ENCODE measurements at regions not wholly inside any gene's neighbourhood (a gene's known extent, or its start where the extent isn't known, plus 50 kb on each side); places are given as distances from the start of the nearest gene placed in this dataset.
"Not testable (repeated sequence)": the region's sequence is repeated elsewhere in the genome, so short reads cannot be mapped to it uniquely, and the experiment has no call there.

GRCh38 chr4:10783351-10783750, 98.8 kb upstream of the CLNK start:
- no peak for DNase-seq
- no peaks in the 10 kb centered on the region for H3K27me3 ChIP-seq (replicated peaks in 1 of 7)
- H3K4me3 ChIP-seq = no peak overlapping the region
- no peak overlapping the region for H3K27ac ChIP-seq
- TF ChIP-seq CTCF (IDR thresholded peaks at IDR 0.05 in 8 of 11, conservative IDR thresholded peaks at IDR 0.05 in 3 of 11) (no peak), POLR2A (IDR thresholded peaks at IDR 0.05) (no peak), POLR2AphosphoS5 (IDR thresholded peaks at IDR 0.05) (no peak)
- intact Hi-C loops (cut with DNase I; ENCODE audit: low total_unique reads) = no loop called here
- H3K9me3 ChIP-seq = no peaks in the 10 kb centered on the region
- H3K36me3 ChIP-seq = no peaks in the 10 kb centered on the region
- 56 to 82% (median 69%) methylated on average over 3 of the region's 3 CpGs for WGBS, 5 donors
- H3K4me1 ChIP-seq = no peaks in the 10 kb centered on the region

GRCh38 chr4:10781805-10782204, 97.2 kb upstream of the CLNK start:
- no peaks in the 10 kb centered on the region for H3K4me1 ChIP-seq
- no peak overlapping the region for H3K27ac ChIP-seq
- no peak for DNase-seq
- H3K36me3 ChIP-seq = no peaks in the 10 kb centered on the region
- WGBS, 5 donors = 74 to 92% (median 80%) methylated on average over 5 of the region's 5 CpGs
- TF ChIP-seq POLR2AphosphoS5 (IDR thresholded peaks at IDR 0.05) (no peak), POLR2A (IDR thresholded peaks at IDR 0.05) (no peak), CTCF (IDR thresholded peaks at IDR 0.05 in 8 of 11, conservative IDR thresholded peaks at IDR 0.05 in 3 of 11) (no peak)
- H3K9me3 ChIP-seq = no peaks in the 10 kb centered on the region
- no peak overlapping the region for H3K4me3 ChIP-seq
- H3K27me3 ChIP-seq (replicated peaks in 1 of 7) = no peaks in the 10 kb centered on the region
- intact Hi-C loops (cut with DNase I; ENCODE audit: low total_unique reads) = no loop called here

- not testable (repeated sequence) for DNase-seq
- WGBS, 5 donors = 86 to 97% (median 95%) methylated on average over 13 of the region's 13 CpGs
Observed at GRCh38 chr4:10780803-10781202, 96.2 kb upstream of the CLNK start.

GRCh38 chr4:10775132-10775531, 90.6 kb upstream of the CLNK start:
- H3K4me3 ChIP-seq; H3K9me3 ChIP-seq; H3K27me3 ChIP-seq (replicated peaks in 1 of 7); intact Hi-C loops (cut with DNase I; ENCODE audit: low total_unique reads); H3K36me3 ChIP-seq; H3K27ac ChIP-seq; H3K4me1 ChIP-seq; DNase-seq: not testable (repeated sequence)
- 88 to 97% (median 94%) methylated on average over 2 to 4 of the region's 4 CpGs for WGBS, 5 donors

More at GRCh38 chr4:10780803-10781202, 96.2 kb upstream of the CLNK start:
- H3K36me3 ChIP-seq; H3K4me3 ChIP-seq; intact Hi-C loops (cut with DNase I; ENCODE audit: low total_unique reads); H3K9me3 ChIP-seq; H3K27ac ChIP-seq; H3K27me3 ChIP-seq (replicated peaks in 1 of 7); H3K4me1 ChIP-seq: not testable (repeated sequence)

GRCh38 chr4:10773656-10774055, 89.1 kb upstream of the CLNK start:
- 78 to 92% (median 79%) methylated on average over 2 of the region's 2 CpGs for WGBS, 5 donors
- Histone ChIP-seq H3K4me3 (no peak overlapping the region), H3K27ac (no peak overlapping the region), H3K9me3 (peaks cover 0 to 3% (median 0%) of the 10 kb centered on the region in 8 donors), H3K4me1 (no peaks in the 10 kb centered on the region), H3K27me3 (replicated peaks in 1 of 7) (no peaks in the 10 kb centered on the region), H3K36me3 (no peaks in the 10 kb centered on the region)
- intact Hi-C loops (cut with DNase I; ENCODE audit: low total_unique reads) = no loop called here
- no peak for TF ChIP-seq CTCF (IDR thresholded peaks at IDR 0.05 in 8 of 11, conservative IDR thresholded peaks at IDR 0.05 in 3 of 11)
- no peak for TF ChIP-seq POLR2AphosphoS5 (IDR thresholded peaks at IDR 0.05)
- TF ChIP-seq POLR2A (IDR thresholded peaks at IDR 0.05) = no peak
- DNase-seq = no peak
